ENCODE measurements at regions not wholly inside any gene's neighbourhood (a gene's known extent, or its start where the extent isn't known, plus 50 kb on each side); places are given as distances from the start of the nearest gene placed in this dataset.

- TF ChIP-seq EZH2 (IDR thresholded peaks at IDR 0.05) (no peak), EZH2phosphoT487 (IDR thresholded peaks at IDR 0.05) (no peak)
- TF ChIP-seq, protein P1, sequence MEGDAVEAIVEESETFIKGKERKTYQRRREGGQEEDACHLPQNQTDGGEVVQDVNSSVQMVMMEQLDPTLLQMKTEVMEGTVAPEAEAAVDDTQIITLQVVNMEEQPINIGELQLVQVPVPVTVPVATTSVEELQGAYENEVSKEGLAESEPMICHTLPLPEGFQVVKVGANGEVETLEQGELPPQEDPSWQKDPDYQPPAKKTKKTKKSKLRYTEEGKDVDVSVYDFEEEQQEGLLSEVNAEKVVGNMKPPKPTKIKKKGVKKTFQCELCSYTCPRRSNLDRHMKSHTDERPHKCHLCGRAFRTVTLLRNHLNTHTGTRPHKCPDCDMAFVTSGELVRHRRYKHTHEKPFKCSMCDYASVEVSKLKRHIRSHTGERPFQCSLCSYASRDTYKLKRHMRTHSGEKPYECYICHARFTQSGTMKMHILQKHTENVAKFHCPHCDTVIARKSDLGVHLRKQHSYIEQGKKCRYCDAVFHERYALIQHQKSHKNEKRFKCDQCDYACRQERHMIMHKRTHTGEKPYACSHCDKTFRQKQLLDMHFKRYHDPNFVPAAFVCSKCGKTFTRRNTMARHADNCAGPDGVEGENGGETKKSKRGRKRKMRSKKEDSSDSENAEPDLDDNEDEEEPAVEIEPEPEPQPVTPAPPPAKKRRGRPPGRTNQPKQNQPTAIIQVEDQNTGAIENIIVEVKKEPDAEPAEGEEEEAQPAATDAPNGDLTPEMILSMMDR (IDR thresholded peaks at IDR 0.05), result no peak
Observed at GRCh38 chr4:14387647-14388046, 614.6 kb upstream of the CPEB2 start.
